GM21825 (cell line): ENCODE measurements at regions not wholly inside any gene's neighbourhood (a gene's known extent, or its start where the extent isn't known, plus 50 kb on each side); places are given as distances from the start of the nearest gene placed in this dataset.

Experiments used
- ATAC-seq: cut with Tn5 transposase; IDR thresholded peaks from one replicate; pipeline ENCODE4 v1.9.1; 2021; ENCODE audit warnings: mild to moderate bottlenecking, moderate library complexity; ENCODE audit not compliant: unreplicated experiment

DNA sequence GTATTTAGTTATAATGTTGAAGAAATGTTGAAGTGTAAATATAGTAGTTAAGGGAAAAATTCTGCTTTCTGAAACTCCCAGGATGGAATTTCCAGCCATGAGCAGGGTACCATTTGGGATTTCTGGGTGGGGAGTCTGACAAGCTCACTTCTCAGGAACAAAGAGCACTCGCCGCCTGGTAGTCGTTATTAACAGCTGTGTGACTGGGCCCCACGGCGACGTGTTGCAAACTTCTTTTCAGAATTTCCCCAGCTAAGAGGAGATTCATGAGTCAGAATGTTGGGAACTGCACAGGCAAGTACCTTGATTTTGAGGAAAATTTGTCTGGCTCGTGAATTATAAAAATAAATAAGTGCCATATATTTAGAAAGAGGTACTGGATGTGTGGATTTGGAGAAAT, 103.7 kb downstream of the LACC1 start:
- no peak for ATAC-seq

DNA sequence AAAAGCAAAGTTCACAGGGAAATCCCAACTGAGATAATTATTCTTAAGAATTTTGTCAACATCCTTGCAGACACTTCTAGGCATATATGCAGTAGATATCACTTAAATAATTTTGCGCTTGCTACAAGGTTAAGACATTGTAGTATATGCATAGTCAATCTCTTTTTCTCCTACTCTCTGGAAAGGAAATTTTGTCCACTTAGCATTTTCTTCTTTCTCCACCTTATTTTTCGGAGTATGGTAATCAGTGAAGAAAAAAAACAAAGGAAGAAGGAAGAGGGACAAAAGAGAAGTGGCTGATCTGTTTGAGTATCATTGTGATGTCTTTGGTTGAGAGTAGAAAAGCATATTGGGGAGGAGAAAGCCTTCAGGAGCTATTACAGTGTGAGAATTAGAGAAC, 104.6 kb downstream of the LACC1 start:
- no peak for ATAC-seq

DNA sequence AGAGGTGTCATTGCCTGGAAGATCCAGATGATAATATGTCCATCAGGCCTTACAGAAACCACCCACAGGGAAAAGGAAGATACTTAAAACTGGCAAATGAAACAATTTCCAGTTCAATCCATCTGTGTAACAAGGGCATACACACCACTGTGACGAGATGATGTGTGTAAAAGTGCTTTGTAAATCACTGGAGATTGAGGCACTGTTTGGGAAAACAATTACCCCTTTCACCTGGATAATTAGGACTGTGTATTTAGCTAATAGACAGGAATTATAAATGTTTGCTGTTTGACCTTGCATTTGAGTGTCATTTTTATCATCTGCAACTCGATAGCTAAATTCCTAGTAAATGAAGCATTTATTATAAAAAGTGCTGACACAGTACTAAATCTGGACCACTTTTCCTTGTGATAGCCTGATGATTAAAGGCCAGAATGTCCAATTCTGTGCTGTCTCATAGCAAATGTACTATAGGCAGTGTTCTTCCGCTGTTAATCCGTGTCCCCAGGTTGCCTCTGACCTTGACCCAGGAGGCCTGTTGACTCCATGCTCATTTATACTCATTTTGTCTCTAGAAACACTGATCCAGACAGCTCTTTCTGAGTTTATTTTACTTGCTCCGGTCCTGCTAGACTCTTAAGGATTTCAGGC, 105.8 kb downstream of the LACC1 start:
- ATAC-seq, result no peak

DNA sequence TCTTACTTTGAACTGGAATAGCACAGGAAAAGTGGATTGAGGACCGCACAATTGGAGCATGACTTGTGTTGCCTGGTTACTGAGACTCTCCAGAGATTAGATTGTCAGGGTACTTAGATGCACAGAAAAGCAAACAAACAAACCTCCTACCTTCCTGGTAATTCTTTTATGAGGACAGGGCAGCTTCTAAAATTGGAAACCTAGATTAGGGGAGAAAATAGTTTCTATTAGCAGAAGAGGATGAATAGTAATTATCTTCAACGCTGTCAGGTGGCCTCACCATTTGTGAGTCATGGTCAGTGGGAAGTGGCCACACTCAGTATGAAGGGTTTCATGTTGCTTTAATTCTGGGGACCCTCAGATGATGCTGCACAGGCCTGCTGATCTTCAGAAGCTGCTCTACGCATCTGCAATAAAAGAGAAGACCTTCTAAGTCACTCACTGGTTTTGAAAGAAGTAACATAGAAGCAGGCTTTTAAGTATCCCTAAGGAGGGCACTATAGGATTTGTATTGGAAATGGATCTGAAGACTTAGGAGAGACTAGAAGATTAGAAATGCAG, 106.8 kb downstream of the LACC1 start:
- ATAC-seq, result no peak

DNA sequence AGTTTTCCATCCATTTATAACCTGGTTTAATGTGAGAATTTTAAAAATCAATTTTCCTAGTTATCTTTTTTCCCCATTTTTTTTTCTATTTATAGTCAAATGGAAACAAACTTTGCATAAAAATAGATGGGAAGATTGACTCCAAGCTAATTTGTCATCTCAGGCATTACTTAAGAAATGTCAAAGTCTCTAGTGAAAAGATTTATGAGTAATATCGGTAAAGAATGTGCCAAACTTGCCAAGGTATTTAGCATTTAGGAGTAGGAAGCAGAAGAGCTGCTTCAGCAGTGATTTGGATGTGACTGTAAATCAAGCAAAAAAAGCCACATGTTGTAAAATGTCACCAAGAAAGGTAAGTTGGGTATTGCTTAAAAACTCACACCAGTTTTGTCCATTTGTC, 108.6 kb downstream of the LACC1 start:
- ATAC-seq, result no peak

DNA sequence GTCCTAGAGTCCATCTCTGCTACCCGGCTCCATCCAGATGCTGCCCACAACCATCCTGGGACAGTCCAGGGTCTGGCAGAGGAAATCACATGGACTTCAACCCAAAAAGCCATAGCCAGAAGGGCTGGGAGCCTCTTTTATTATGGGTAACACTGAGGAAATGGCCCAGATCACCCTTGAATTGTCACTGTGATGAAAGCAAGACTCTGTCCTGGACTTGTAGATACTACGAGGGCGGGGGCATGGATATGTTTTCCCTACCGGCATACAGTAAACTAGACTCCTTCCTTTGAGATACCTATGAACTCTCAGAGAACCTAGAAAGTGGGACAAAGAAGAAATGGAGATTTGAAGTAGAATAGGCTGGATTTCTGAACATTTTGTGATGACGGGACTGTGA, 110.3 kb downstream of the LACC1 start:
- ATAC-seq, result no peak

DNA sequence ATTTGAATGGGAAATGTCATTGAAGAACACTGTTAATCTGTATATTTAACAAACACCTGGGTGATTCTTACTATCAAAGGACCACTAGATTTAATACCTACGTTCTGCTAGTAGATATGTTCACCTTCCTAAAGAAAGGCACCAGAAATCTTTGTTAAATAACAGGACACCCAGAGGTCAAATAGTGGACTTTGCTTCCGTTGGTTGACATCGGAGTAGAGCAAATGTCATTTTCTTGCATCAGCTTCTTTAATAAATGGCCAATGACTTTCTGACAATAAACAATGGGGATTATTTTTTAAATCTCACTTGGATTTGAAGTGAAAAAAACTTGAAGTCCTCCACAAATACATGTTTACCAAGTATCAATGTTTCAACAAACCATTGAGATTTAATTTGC, 111.1 kb downstream of the LACC1 start:
- no peak for ATAC-seq

DNA sequence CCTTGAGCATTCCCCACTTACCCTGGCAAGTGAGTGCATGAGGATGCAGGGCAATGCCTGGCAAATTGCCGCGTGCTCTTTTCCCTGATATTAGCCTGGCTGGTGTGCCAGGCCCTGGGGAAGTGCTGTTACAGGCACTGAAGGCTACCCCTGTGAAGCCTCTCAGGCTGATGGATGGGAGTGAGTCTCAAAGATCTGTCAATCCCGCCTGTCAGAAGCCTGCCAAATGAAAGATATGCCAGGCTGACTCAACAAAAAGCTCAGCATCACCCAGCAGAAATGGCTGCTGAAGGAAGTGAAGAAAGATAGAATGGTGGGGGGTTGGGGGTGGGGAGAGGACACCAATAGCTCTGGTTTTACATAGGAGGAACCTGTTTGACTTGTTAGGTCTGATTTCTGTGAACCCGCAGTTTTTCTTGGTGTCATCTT, 112.1 kb downstream of the LACC1 start:
- ATAC-seq, result no peak

DNA sequence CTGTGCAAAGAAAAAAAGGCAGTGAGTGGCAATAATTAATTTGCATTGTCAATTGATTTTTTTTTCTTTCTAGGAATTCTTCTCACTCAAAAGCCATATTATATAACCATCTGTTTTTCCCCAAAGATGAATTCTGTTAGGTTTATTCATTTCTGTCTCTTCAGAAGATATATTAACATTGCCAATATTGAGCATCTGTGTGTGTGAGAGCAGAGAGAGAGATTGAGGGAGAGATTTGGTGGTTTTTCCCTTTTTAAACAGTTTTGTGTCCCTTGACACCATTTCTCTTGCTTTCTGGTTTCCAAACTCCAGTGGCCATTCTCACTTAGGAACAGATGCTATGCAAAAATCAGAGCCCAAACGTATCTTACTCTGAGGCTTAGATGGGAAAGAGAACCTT, 112.5 kb downstream of the LACC1 start:
- ATAC-seq, result no peak

DNA sequence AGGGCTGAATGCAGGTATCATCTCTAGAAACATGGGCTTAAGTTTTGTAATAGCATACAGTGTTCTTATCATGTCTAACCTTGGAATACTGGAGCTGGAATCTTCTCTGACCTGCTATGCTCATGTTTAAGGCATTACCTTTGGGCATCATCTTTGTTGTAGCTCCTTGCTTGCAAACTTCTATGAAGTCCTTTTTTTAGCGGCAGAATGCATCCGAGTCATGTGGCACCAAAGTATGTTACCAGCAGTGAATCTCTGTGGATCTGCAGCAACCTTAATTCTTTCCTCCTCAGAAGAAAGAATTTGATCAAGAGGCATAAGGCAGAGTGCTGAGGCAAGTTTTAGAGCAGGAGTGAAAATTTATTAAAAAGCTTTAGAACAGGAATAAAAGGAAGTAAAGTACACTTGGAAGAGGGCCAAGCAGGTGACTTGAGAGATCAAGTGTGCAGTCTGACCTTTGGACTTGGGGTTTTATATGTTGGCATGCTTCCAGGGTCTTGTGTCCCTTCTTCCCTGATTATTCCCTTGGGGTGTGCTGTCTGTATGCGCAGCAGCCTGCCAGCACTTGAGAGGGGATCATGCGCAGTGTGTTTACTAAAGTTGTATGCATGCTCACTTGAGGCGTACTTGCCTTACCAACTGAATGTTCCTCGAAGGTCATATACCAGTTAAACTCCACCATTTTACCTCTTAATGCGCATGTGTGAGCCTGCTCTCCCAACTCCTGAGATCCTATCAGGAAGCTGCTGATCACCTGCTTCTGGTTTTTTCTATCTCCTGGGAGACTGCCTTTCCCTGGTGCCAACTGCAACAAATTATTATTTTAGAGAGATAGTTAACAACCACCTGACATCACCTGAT, 115.5 kb downstream of the LACC1 start:
- ATAC-seq, result no peak

DNA sequence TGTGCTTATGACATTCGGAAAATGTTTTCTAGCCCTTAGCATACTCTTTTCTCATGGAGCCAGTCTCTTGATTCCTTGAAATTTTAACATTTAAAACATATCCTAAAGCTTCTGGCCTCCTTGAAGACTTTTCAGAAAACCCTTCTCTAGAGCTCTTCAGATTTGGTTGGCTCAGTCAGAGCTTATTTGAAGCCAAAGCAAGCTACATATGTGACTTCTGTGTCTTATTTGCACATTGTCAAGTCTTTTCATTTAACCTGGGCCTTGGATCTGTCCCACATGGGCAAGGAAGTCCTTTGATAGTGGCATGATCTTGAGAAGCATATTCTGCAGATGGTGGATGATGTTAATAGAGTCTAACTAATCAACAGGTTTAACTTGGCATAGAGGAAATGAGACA, 116.5 kb downstream of the LACC1 start:
- ATAC-seq, result no peak

DNA sequence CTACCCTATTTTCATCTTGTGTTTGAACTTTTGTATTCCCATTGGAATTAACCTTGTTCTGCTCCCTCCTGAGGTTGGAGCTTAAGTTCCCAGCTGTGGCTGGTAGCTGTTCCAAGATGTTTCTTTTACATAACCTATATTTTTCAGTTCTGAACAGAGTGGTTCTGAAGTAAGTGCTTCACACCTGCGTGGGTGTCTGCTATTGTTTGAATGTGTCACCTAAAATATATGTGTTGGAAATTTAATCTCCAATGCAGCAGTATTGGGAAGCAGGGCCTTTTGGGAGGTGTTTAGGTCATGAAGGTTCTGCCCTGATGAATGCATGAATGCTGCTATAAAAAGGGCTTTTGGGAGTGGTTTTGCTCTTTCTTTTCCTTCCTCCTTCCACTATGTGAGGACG, 123.8 kb downstream of the LACC1 start:
- ATAC-seq, result no peak

DNA sequence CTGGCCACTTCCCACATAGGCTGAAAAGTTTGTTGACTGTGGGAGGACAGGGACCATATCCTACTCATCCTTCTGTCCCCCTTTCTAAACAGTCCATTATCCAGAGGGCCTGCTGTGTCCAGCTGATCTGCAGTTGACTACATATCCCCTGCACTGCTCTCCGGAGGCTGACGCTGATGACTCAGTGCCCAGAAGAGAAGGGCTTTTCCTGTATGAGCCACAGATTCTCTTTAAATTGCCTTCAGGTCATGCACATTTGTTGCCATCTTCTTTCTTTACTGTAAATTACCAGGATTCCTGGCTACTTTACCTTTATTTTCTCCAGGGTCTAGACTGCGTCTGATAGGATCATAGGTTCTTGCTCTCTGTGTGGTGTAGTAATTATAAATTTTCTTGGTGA, 125.2 kb downstream of the LACC1 start:
- ATAC-seq, result no peak

DNA sequence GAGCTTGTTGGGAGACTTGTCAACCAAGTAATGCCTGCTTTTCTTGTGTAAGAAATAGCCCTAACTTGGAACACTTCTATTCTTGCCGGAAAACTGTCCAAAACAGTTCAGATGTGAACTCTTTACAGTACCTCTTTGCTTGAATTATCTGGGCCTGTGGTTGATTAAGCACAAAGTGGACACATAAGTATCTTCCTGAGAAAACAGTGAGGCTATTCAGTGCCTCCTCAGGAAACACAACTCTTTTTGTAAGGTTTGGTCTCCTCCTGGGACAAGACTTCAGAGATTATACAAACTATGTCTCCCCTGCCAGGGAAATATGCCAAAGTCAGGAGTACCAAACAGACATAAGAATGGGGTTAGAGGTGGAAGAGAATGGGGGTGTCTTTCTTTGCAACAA, 127.7 kb downstream of the LACC1 start:
- ATAC-seq, result no peak

DNA sequence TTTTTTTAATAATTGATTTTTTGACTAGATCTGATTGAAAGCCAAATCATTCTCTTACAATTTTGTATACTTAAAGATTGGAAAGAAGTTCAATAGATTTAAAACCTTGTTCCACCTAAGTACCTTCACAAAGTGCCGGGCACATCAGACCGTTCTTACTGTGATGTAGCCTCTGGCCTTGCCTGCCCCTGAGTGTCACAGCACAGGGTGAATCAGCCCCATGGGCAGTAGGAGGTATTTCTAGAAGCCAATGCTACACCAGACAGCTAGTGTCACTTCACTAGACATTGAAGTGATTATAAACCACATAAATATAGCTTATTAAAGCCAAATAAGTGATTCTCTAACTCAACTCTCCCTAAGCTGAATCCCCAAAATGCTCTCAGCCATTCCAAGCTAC, 131.3 kb downstream of the LACC1 start:
- no peak for ATAC-seq

DNA sequence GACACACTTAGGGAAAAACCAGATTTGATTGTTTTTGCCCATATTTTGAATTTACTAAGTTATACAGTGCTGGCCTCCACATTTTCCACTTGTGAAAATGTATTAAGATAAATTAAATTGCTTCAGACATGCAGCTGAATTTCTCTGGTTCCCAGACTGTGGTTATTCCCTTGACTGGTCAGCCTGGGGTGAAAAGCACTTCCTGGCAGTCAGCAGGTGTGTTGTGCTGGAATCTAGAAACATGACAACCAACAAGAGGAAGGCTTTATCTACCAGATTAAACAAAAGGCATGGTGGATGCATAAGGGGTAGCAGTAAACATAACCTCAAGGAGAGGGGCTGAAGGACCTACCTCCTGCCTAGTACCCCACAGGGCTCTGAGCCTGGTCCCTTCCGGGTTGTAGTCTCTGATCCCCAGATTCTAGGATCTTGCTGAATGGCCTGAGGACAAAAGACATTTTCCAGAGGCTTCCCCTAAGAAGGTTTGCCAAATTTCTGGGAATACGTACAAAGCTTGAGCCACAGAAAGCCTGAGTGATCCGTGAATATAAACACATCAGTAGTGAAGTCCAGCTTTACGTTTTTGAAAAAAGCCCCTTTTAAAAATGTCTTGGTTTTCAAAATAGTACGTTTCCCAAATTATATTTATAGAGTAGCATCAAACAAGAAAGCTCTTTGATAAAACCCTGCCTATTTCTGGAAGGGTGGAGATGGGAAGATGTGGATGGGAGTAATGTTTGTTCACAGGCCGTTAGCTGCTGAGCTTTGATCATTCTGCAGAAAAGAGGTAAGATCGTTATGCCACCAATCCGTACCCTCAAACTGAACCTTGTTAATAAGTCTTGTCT, 133.4 kb downstream of the LACC1 start:
- ATAC-seq, result no peak

DNA sequence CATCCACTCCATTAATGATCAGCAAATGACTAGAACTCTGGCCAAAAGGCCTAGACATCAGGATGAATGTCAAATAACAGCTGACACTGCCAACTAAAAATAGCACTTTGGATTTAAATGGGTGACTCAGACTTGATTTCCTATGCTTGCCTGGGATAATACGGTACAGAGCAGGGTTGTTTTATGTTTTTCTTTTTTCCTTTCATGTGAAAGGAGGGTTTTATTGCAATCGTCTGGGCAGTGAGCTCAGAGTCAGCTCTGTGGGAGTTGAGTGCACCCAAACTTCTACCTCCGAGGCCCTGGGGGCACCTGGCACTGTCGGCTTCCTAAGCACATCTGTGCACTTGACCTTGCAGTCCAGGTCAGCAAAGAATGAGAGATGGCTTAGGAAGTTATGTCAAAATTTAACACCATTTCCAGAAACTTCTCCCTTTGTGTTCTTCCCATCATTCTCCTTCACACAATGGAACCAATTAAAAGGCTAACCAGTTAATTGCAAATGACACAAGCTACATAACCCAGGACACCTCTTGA, 134.1 kb downstream of the LACC1 start:
- no peak for ATAC-seq

DNA sequence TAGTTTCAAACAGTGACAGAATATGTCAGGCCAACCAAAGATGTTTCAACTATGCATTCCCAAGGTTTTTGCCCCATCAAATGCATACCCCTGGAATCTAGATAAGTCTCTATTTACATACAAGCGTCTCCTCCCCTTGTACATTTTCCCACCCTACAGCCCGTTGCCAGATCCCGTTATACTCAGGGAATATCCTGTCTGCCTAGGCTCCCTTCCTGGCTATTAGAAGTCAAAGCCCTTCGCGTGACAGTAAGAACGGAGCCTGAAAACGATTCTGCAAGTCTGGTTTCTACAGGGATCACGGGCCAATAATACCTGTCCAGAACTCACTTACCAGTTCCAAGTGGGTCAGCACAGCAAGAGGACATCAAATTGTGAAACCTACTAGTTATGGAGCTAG, 134.8 kb downstream of the LACC1 start:
- ATAC-seq, result no peak

DNA sequence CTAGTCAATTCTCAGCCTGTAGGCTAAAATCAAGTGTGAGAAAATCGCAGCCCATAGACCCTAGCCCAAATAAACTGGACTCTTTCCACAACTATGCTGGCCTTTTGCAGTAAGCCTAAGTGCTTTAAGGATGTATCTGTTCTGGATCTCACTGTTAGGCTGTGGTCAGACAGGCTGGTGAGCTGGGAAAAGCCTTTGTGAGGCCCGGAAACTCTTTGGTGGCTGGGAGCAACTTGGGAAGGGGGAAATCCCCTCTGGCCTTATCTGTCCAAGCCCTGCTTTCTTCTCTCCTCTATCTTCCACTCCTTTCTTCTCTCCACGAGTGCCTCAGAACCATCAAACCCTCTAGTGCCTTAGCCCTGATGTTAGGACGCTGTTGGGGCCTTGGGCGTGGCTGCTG, 135.4 kb downstream of the LACC1 start:
- ATAC-seq, result no peak

DNA sequence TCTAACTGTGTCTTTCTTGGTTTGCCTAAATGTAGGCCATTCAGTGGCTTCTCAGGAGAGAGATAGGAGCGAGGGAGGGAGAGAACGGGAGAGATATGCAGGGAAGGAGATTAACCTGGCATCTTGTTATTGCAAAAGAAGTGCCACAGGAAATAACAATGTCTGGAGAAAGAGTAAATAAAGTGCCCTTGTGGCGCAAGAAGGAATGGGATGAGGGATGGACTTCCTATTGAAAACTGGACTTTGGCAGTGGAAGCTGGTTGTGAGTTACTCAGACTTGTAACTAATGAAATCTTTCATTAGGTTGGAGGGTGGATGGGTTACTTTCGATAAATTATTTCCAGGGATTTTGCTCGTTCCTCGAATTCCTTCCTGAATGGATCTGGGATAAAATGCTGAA, 136.1 kb downstream of the LACC1 start:
- no peak for ATAC-seq

DNA sequence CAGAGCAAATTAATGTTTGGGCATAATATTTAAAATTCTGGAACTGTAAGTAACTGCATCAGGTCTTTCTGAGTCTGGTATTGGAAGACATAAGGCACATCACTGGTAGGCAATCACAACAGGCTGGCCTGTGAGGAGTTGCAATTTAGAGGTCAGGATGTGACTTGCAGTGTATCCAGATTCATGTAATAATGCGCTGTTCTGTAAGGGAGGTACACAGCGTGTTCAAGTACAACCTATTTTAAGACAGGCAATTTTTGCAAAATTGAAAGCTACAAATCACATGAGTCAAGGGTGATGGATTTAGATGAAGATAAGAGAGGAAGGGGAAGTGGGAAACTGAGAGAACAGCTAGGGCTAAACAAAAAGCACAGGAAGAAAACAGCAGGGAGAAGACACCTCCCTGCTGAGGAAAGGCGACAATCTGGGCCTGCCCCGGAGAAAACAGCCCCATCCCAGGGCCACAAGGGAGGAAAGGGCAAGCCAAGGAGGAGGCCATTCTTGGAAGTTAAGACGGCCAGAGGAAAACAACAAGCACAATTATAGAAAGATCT, 138.1 kb downstream of the LACC1 start:
- no peak for ATAC-seq
